ENCODE measurements at regions not wholly inside any gene's neighbourhood (a gene's known extent, or its start where the extent isn't known, plus 50 kb on each side); places are given as distances from the start of the nearest gene placed in this dataset.

- no peaks in the 10 kb centered on the region for H3K36me3 Mint-ChIP-seq (ENCODE audit: low read depth)
- peaks cover 25% of the 10 kb centered on the region for H3K9me3 Mint-ChIP-seq
- no peak for ATAC-seq (replicated peaks)
These were observed 908.5 kb upstream of the RAG2 start for GRCh38 chr11:37506531-37506930.

GRCh38 chr11:37505406-37505805 lies 907.4 kb upstream of the RAG2 start:
- no peak overlapping the region for H3K4me3 Mint-ChIP-seq
- H3K27ac Mint-ChIP-seq: no peak overlapping the region
- no peaks in the 10 kb centered on the region for H3K4me1 Mint-ChIP-seq
- H3K36me3 Mint-ChIP-seq (ENCODE audit: low read depth): no peaks in the 10 kb centered on the region
- ATAC-seq (replicated peaks): no peak
- H3K27me3 Mint-ChIP-seq: no peaks in the 10 kb centered on the region
- peaks cover 22% of the 10 kb centered on the region for H3K9me3 Mint-ChIP-seq

More at GRCh38 chr11:37506531-37506930, 908.5 kb upstream of the RAG2 start:
- Mint-ChIP-seq H3K4me1 (no peaks in the 10 kb centered on the region), H3K27ac (no peak overlapping the region), H3K4me3 (no peak overlapping the region), H3K27me3 (no peaks in the 10 kb centered on the region)

- H3K27me3 Mint-ChIP-seq: no peaks in the 10 kb centered on the region
- no peak overlapping the region for H3K4me3 Mint-ChIP-seq
- no peaks in the 10 kb centered on the region for H3K36me3 Mint-ChIP-seq (ENCODE audit: low read depth)
These were observed 906.9 kb upstream of the RAG2 start for GRCh38 chr11:37504921-37505320.

GRCh38 chr11:37504060-37504611 lies 906.1 kb upstream of the RAG2 start:
- no peaks in the 10 kb centered on the region for H3K36me3 Mint-ChIP-seq (ENCODE audit: low read depth)
- no peaks in the 10 kb centered on the region for H3K4me1 Mint-ChIP-seq
- peaks cover 23% of the 10 kb centered on the region for H3K9me3 Mint-ChIP-seq
- H3K27ac Mint-ChIP-seq: no peak overlapping the region
- no peaks in the 10 kb centered on the region for H3K27me3 Mint-ChIP-seq
- peak; percentile 12 for ATAC-seq (replicated peaks)
- H3K4me3 Mint-ChIP-seq: no peak overlapping the region

More at GRCh38 chr11:37504921-37505320, 906.9 kb upstream of the RAG2 start:
- peaks cover 23% of the 10 kb centered on the region for H3K9me3 Mint-ChIP-seq
- ATAC-seq (replicated peaks): no peak
- H3K4me1 Mint-ChIP-seq: no peaks in the 10 kb centered on the region
- H3K27ac Mint-ChIP-seq: no peak overlapping the region

- ATAC-seq (replicated peaks): no peak
- Mint-ChIP-seq H3K4me3 (no peak overlapping the region), H3K36me3 (ENCODE audit: low read depth) (no peaks in the 10 kb centered on the region), H3K27ac (no peak overlapping the region), H3K9me3 (peaks cover 20% of the 10 kb centered on the region), H3K4me1 (no peaks in the 10 kb centered on the region), H3K27me3 (no peaks in the 10 kb centered on the region)
These were observed 905.5 kb upstream of the RAG2 start for GRCh38 chr11:37503411-37504059.

GRCh38 chr11:37502202-37502601 lies 904.2 kb upstream of the RAG2 start:
- Mint-ChIP-seq H3K4me3 (no peak overlapping the region), H3K27ac (no peak overlapping the region), H3K4me1 (no peaks in the 10 kb centered on the region), H3K9me3 (peaks cover 20% of the 10 kb centered on the region), H3K36me3 (ENCODE audit: low read depth) (no peaks in the 10 kb centered on the region), H3K27me3 (no peaks in the 10 kb centered on the region)
- no peak for ATAC-seq (replicated peaks)

DNA sequence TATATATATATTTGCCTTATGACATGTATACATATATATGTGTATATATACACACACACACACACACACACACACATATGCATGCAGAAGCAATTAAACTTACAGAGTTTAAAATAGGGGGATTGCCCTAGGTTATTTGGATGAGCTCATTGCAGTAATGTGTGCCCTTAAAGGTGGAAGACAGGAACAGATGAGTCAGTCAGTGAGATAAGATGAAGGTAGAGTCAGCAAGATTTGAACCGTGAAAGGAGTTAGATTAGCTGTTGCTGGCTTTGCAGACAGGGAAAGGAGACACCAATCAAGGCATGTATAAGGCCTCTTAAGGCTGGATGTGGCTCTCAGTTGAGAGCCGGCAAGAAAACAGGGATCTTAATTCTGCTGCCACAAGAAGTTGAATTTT lies 902.4 kb upstream of the RAG2 start:
- Mint-ChIP-seq H3K27me3 (no peaks in the 10 kb centered on the region), H3K4me3 (no peak overlapping the region), H3K36me3 (ENCODE audit: low read depth) (no peaks in the 10 kb centered on the region), H3K27ac (no peak overlapping the region), H3K4me1 (no peaks in the 10 kb centered on the region), H3K9me3 (peaks cover 13% of the 10 kb centered on the region)
- no peak for ATAC-seq (replicated peaks)

DNA sequence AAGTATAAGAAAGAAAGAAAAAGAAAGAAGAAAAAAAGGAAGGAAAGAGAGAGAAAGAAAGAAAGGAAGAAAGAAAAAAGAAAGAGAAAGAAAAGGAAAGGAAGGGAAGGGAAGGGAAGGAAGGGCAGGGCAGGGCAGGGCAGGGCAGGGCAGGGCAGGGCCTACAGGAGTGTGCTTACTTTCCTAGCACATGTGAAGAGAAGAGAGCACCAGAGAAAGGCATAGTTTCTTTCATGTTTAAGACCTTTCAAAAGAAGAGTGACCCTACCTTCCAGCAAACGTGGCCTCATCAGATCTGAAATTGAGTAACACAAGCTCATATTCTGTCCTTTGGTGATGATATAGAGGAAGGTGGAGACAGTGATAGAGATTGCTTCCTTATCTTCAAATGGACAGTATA lies 899.3 kb upstream of the RAG2 start:
- no peaks in the 10 kb centered on the region for H3K36me3 Mint-ChIP-seq (ENCODE audit: low read depth)
- H3K4me1 Mint-ChIP-seq: no peaks in the 10 kb centered on the region
- peaks cover 9% of the 10 kb centered on the region for H3K9me3 Mint-ChIP-seq
- no peak overlapping the region for H3K27ac Mint-ChIP-seq
- no peak overlapping the region for H3K4me3 Mint-ChIP-seq
- no peaks in the 10 kb centered on the region for H3K27me3 Mint-ChIP-seq
- ATAC-seq (replicated peaks): no peak

DNA sequence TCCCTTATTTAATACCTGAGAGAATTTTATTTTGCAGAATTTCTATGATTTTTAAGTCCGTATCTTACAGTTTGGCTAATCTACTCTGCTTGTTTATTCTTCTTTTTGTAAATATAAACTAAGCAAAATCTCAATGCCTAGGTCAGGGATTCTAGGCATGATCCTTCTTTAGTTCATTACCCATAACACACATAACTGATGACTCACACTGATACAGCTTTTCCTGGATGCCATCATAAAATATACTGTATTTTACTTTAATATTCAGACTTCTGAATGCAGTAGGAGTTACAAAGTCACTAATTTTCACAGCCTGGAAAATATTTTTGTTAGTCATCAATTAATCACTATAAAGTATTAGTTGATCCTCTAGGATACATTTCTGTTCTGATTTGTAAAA lies 898.2 kb upstream of the RAG2 start:
- H3K4me3 Mint-ChIP-seq: no peak overlapping the region
- H3K27me3 Mint-ChIP-seq: no peaks in the 10 kb centered on the region
- peaks cover 9% of the 10 kb centered on the region for H3K9me3 Mint-ChIP-seq
- H3K4me1 Mint-ChIP-seq: no peaks in the 10 kb centered on the region
- no peak for ATAC-seq (replicated peaks)
- no peaks in the 10 kb centered on the region for H3K36me3 Mint-ChIP-seq (ENCODE audit: low read depth)
- no peak overlapping the region for H3K27ac Mint-ChIP-seq

- Mint-ChIP-seq H3K27ac (no peak overlapping the region), H3K36me3 (ENCODE audit: low read depth) (no peaks in the 10 kb centered on the region), H3K4me1 (no peaks in the 10 kb centered on the region), H3K4me3 (no peak overlapping the region), H3K27me3 (no peaks in the 10 kb centered on the region), H3K9me3 (peaks cover 16% of the 10 kb centered on the region)
- no peak for ATAC-seq (replicated peaks)
These were observed 886.3 kb upstream of the RAG2 start for GRCh38 chr11:37484298-37484697.

DNA sequence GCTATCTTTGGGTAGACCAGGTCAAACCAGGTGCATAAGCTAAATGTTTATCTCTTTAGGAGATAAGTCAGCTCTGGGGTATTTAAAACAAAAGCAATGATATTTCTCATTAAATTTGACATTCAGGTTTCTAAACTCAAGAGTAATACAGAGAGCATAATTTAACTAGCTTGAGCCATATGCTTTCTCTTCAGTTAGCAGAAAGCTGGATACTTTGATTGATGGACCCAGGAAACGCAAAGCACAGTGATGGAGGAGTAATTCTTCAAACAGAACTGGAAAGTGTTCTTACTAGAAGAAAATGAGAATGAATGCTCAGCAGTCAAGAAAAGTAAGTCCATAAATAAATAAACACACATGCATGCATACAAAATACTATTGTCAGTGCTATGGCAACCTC lies 885.7 kb upstream of the RAG2 start:
- ATAC-seq (replicated peaks): no peak
- no peaks in the 10 kb centered on the region for H3K36me3 Mint-ChIP-seq (ENCODE audit: low read depth)
- H3K4me3 Mint-ChIP-seq: no peak overlapping the region
- no peaks in the 10 kb centered on the region for H3K4me1 Mint-ChIP-seq
- no peak overlapping the region for H3K27ac Mint-ChIP-seq
- peaks cover 16% of the 10 kb centered on the region for H3K9me3 Mint-ChIP-seq
- no peaks in the 10 kb centered on the region for H3K27me3 Mint-ChIP-seq

- Mint-ChIP-seq H3K27ac (no peak overlapping the region), H3K27me3 (no peaks in the 10 kb centered on the region), H3K4me1 (no peaks in the 10 kb centered on the region), H3K4me3 (no peak overlapping the region), H3K9me3 (peaks cover 15% of the 10 kb centered on the region), H3K36me3 (ENCODE audit: low read depth) (no peaks in the 10 kb centered on the region)
- no peak for ATAC-seq (replicated peaks)
These were observed 876.9 kb upstream of the RAG2 start for GRCh38 chr11:37474889-37475288.

GRCh38 chr11:37468344-37468743 lies 870.3 kb upstream of the RAG2 start:
- Mint-ChIP-seq H3K27me3 (no peaks in the 10 kb centered on the region), H3K9me3 (peaks cover 24% of the 10 kb centered on the region), H3K27ac (no peak overlapping the region), H3K4me3 (no peak overlapping the region), H3K36me3 (ENCODE audit: low read depth) (no peaks in the 10 kb centered on the region), H3K4me1 (no peaks in the 10 kb centered on the region)
- no peak for ATAC-seq (replicated peaks)

DNA sequence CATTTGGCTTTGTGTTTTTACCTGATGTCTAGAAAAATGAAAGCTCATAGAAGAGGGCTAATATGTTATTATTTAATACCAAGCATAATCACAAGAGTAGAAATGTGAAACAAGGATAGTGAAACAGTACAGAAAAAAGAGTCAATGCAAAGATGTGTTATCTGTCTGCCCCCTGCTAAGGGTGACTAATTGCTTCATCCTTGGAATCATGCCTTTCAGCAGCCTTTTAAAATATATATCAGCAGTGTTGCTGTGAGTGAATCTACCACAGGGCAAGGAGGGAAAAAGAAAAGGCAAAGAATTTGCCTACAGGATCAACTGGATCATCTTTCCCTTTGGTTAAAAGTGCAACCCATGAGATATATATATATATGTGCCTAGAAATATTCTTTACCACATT lies 867.2 kb upstream of the RAG2 start:
- Mint-ChIP-seq H3K4me3 (no peak overlapping the region), H3K9me3 (peaks cover 19% of the 10 kb centered on the region)
- no peak for ATAC-seq (replicated peaks)

DNA sequence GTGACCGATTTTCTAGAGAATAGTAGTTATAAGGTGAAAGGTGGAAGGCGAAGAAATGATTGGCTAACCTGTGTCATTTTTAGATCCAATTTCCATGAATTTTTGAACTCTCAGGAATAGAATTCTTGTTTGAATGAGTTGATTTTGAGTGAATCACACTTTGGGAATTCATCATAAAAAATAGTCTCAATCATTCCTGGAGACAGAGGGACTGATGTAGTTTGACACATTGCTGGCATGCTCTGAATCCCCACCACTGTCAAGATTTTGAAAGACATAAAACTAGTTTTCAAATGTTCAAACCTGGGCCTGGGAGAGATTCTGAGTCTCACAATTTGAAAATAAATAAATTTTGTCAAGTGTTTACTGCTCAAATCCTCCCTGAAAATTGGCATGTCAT lies 861.4 kb upstream of the RAG2 start:
- H3K4me3 Mint-ChIP-seq: no peak overlapping the region
- no peak overlapping the region for H3K27ac Mint-ChIP-seq
- H3K4me1 Mint-ChIP-seq: no peaks in the 10 kb centered on the region
- H3K9me3 Mint-ChIP-seq: peaks cover 28% of the 10 kb centered on the region
- no peaks in the 10 kb centered on the region for H3K36me3 Mint-ChIP-seq (ENCODE audit: low read depth)
- H3K27me3 Mint-ChIP-seq: no peaks in the 10 kb centered on the region
- no peak for ATAC-seq (replicated peaks)

More for the DNA sequence above, 867.2 kb upstream of the RAG2 start:
- H3K36me3 Mint-ChIP-seq (ENCODE audit: low read depth): no peaks in the 10 kb centered on the region
- H3K27me3 Mint-ChIP-seq: no peaks in the 10 kb centered on the region
- H3K27ac Mint-ChIP-seq: no peak overlapping the region
- no peaks in the 10 kb centered on the region for H3K4me1 Mint-ChIP-seq

All from activated T-helper 17 cell treated with anti-CD3 and anti-CD28 coated beads, Interleukin-2, amount 50 U/mL, for 72 hours (primary cell).